ENCODE measurements at regions not wholly inside any gene's neighbourhood (a gene's known extent, or its start where the extent isn't known, plus 50 kb on each side); places are given as distances from the start of the nearest gene placed in this dataset.

GRCh38 chr7:155166673-155167370, 96.7 kb downstream of the HTR5A start:
- DNase-seq (ENCODE audit: extremely low read depth, low read depth) = no peak
- no peak for TF ChIP-seq CTCF (IDR thresholded peaks at IDR 0.05; ENCODE audit: low read depth, low read length)

DNA sequence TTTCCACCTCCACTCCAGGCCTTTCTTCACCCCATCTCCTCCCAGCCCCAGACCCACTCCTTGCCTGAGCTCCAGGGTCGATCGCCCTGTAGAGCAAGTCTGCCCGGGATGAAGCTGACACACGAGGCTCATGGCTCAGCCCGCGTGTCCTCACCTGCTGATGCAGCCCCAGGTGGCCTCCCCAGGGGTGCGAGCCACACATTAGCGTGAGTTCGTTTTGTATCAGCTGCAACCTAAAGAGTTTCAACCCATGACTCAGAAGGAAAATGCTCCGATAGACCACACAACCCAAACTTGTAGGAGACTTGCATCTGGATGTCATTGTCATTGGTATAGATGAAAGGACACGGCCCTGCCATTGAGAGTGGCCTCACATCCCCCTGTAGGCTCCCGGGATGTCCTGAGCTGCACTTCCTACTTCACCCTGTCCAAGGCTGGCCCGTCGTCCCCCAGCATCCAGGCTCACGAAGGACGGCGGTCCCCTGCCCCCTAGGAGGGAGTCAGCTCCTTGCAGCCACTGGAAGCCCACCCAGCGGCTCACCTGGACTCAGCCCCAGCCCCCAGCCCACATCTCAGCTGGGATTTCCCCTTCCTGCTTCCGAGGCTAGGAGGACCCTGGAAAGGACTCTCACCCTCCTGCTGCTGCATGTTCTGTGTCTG, 97.7 kb downstream of the HTR5A start:
- no peak for DNase-seq (ENCODE audit: extremely low read depth, low read depth)
- TF ChIP-seq CTCF (IDR thresholded peaks at IDR 0.05; ENCODE audit: low read depth, low read length) = no peak

DNA sequence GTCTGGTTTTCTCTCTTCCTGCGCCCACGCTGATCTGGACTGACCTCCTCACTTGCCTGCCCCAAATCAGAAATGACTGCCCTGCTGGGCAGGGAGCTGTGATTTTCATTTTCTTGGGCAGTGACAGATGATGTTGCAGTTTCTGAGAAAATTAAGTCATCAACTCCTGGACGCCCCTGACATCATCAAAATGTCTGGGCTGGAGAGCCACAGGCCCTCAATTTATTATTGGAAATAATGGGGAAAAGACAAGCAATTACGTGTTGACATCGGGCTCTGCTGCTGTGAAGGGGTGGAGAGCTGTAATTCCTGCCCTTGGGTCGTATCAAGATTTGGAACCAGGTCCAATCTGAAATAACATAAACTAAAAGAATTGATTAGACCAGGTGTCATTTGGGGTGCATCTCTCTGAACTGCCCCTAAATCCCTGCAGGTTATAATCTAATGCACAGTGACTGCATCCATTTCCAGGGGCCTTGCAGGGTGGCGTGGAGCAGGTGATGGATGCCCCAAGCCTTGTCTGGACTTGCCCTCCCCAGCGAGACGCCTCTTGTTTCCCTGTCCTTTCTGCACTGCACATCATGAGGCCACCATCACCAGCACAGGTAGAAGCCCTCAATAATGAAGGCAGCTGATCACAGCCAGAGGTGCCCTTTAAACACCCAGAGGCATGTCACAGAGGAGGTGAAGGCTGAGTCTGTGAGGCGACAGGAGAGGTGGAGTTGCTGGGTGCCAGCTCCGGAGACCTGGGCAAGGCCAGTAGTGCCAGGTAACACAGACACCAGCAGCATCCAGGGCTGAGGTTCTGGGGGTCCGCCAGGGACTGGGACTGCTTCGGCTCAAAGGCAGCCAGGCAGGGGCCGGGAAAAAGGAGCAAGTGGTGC, 98.7 kb downstream of the HTR5A start:
- TF ChIP-seq CTCF (IDR thresholded peaks at IDR 0.05; ENCODE audit: low read depth, low read length) = no peak

GRCh38 chr7:155169498-155170065, 99.5 kb downstream of the HTR5A start:
- no peak for TF ChIP-seq CTCF (IDR thresholded peaks at IDR 0.05; ENCODE audit: low read depth, low read length)
- DNase-seq (ENCODE audit: extremely low read depth, low read depth) = no peak

More for the DNA sequence above, 98.7 kb downstream of the HTR5A start:
- DNase-seq (ENCODE audit: extremely low read depth, low read depth) = no peak

GRCh38 chr7:155170331-155170730, 100.2 kb downstream of the HTR5A start:
- no peak for DNase-seq (ENCODE audit: extremely low read depth, low read depth)
- no peak for TF ChIP-seq CTCF (IDR thresholded peaks at IDR 0.05; ENCODE audit: low read depth, low read length)

- TF ChIP-seq CTCF (IDR thresholded peaks at IDR 0.05; ENCODE audit: low read depth, low read length) = no peak
- DNase-seq (ENCODE audit: extremely low read depth, low read depth) = no peak
Observed at GRCh38 chr7:155172141-155172540, 102.0 kb downstream of the HTR5A start.
